Fibroblast of lung (primary cell): ENCODE measurements at regions not wholly inside any gene's neighbourhood (a gene's known extent, or its start where the extent isn't known, plus 50 kb on each side); places are given as distances from the start of the nearest gene placed in this dataset.

Experiments used
- EZH2 ChIP-seq: IDR thresholded peaks from 2 replicates; pipeline ENCODE4 v1.5.1; 2012; ENCODE audit warnings: low read length, control low read depth, mild to moderate bottlenecking; ENCODE audit errors: missing control alignments
- TF ChIP-seq, protein P1 (sequence below), 2 donors: IDR thresholded peaks in 1 of 2; conservative IDR thresholded peaks in 1 of 2; 1 replicate in 1 of 2; 2 replicates in 1 of 2; pipeline ENCODE4 v1.5.1; 2011 to 2012; ENCODE audit warnings: low read length in 2 of 2, control low read depth in 1 of 2, inconsistent platforms in 1 of 2, low read depth in 1 of 2, mild to moderate bottlenecking in 1 of 2

DNA sequence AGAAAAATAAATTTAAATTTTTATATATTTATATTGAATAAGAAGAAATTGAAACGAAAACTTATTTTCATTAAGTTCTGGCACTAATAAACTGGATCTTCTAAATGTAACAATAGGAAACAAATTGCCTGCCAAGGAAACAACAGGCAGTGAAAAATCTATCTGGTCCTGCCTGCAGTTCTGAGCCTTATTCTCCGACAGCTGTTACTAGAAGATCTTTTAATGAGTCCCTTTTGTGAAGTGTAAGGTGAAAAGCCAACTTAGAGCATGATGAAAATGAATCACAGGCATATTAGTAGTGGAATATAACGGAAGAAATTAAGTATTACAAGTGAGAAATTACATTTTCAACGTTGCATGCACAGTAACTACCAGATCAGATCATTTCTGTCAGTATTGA is 1002.7 kb upstream of the PCDH20 start:
- TF ChIP-seq, protein P1, sequence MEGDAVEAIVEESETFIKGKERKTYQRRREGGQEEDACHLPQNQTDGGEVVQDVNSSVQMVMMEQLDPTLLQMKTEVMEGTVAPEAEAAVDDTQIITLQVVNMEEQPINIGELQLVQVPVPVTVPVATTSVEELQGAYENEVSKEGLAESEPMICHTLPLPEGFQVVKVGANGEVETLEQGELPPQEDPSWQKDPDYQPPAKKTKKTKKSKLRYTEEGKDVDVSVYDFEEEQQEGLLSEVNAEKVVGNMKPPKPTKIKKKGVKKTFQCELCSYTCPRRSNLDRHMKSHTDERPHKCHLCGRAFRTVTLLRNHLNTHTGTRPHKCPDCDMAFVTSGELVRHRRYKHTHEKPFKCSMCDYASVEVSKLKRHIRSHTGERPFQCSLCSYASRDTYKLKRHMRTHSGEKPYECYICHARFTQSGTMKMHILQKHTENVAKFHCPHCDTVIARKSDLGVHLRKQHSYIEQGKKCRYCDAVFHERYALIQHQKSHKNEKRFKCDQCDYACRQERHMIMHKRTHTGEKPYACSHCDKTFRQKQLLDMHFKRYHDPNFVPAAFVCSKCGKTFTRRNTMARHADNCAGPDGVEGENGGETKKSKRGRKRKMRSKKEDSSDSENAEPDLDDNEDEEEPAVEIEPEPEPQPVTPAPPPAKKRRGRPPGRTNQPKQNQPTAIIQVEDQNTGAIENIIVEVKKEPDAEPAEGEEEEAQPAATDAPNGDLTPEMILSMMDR (conservative IDR thresholded peaks at IDR 0.05 in 1 of 2, IDR thresholded peaks at IDR 0.05 in 1 of 2; ENCODE audit: low read depth in 1 of 2, low read length in 2 of 2): no peak
- no peak for TF ChIP-seq EZH2
